ENCODE measurements at regions not wholly inside any gene's neighbourhood (a gene's known extent, or its start where the extent isn't known, plus 50 kb on each side); places are given as distances from the start of the nearest gene placed in this dataset.
"Not testable (repeated sequence)": the region's sequence is repeated elsewhere in the genome, so short reads cannot be mapped to it uniquely, and the experiment has no call there.

GRCh38 chr10:130354976-130355795 lies 219.0 kb downstream of the GLRX3 start:
- WGBS, 2 donors = 83 to 84% methylated on average over 18 to 20 of the region's 20 CpGs
- no peak for TF ChIP-seq EP300 (IDR thresholded peaks at IDR 0.05)
- no peak for TF ChIP-seq POLR2A (IDR thresholded peaks at IDR 0.05)
- TF ChIP-seq POLR2AphosphoS5 (IDR thresholded peaks at IDR 0.05) = no peak
- H3K36me3 ChIP-seq = no peaks in the 10 kb centered on the region
- no peaks in the 10 kb centered on the region for H3K9me3 ChIP-seq
- H3K27me3 ChIP-seq = no peaks in the 10 kb centered on the region
- H3K4me3 ChIP-seq = no peak overlapping the region
- ATAC-seq (ENCODE audit: low FRiP score in 2 of 2) (no peak), DNase-seq (peak in 1 of 2 donors; percentile 52)
- H3K4me1 ChIP-seq = no peaks in the 10 kb centered on the region
- no peak overlapping the region for H3K27ac ChIP-seq

- H3K9me3 ChIP-seq = not testable (repeated sequence)
Measured at GRCh38 chr10:130356429-130356828, 220.2 kb downstream of the GLRX3 start.

GRCh38 chr10:130357226-130357625 lies 221.0 kb downstream of the GLRX3 start:
- H3K36me3 ChIP-seq = no peaks in the 10 kb centered on the region
- TF ChIP-seq POLR2AphosphoS5 (IDR thresholded peaks at IDR 0.05) = no peak
- no peak for TF ChIP-seq EP300 (IDR thresholded peaks at IDR 0.05)
- no peak for TF ChIP-seq POLR2A (IDR thresholded peaks at IDR 0.05)
- TF ChIP-seq CTCF (IDR thresholded peaks at IDR 0.05) = no peak
- no peaks in the 10 kb centered on the region for H3K9me3 ChIP-seq
- H3K27ac ChIP-seq = no peak overlapping the region
- no peaks in the 10 kb centered on the region for H3K27me3 ChIP-seq
- DNase-seq (no peak), ATAC-seq (ENCODE audit: low FRiP score in 2 of 2) (no peak)
- no peaks in the 10 kb centered on the region for H3K4me1 ChIP-seq
- 82 to 88% methylated on average over 9 of the region's 9 CpGs for WGBS, 2 donors
- no peak overlapping the region for H3K4me3 ChIP-seq

More at GRCh38 chr10:130356429-130356828, 220.2 kb downstream of the GLRX3 start:
- not testable (repeated sequence) for ATAC-seq (ENCODE audit: low FRiP score in 2 of 2); H3K27ac ChIP-seq; H3K4me1 ChIP-seq; H3K36me3 ChIP-seq; H3K27me3 ChIP-seq; H3K4me3 ChIP-seq
- DNase-seq = peak in 1 of 2 donors; percentile 52
- 85 to 88% methylated on average over 17 to 23 of the region's 23 CpGs for WGBS, 2 donors

- Histone ChIP-seq H3K9me3 (no peaks in the 10 kb centered on the region), H3K27ac (no peak overlapping the region), H3K27me3 (no peaks in the 10 kb centered on the region), H3K4me3 (no peak overlapping the region), H3K36me3 (no peaks in the 10 kb centered on the region), H3K4me1 (no peaks in the 10 kb centered on the region)
- WGBS, 2 donors = 84 to 85% methylated on average over 11 to 12 of the region's 12 CpGs
- TF ChIP-seq EP300 (IDR thresholded peaks at IDR 0.05) (no peak), POLR2A (IDR thresholded peaks at IDR 0.05) (no peak), CTCF (IDR thresholded peaks at IDR 0.05) (no peak), POLR2AphosphoS5 (IDR thresholded peaks at IDR 0.05) (no peak)
- ATAC-seq (ENCODE audit: low FRiP score in 2 of 2) (no peak), DNase-seq (no peak)
Measured at GRCh38 chr10:130357951-130358350, 221.8 kb downstream of the GLRX3 start.

- no peaks in the 10 kb centered on the region for H3K36me3 ChIP-seq
- no peak overlapping the region for H3K27ac ChIP-seq
- DNase-seq = no peak
- no peaks in the 10 kb centered on the region for H3K9me3 ChIP-seq
- no peak for ATAC-seq (ENCODE audit: low FRiP score in 2 of 2)
- no peaks in the 10 kb centered on the region for H3K27me3 ChIP-seq
- no peak overlapping the region for H3K4me3 ChIP-seq
- H3K4me1 ChIP-seq = no peaks in the 10 kb centered on the region
- WGBS, 2 donors = 76 to 78% methylated on average over 14 to 23 of the region's 23 CpGs
- TF ChIP-seq POLR2AphosphoS5 (IDR thresholded peaks at IDR 0.05) (no peak), EP300 (IDR thresholded peaks at IDR 0.05) (no peak), POLR2A (IDR thresholded peaks at IDR 0.05) (no peak), CTCF (IDR thresholded peaks at IDR 0.05) (no peak)
Measured at GRCh38 chr10:130358981-130359650, 222.9 kb downstream of the GLRX3 start.
